ENCODE measurements at regions not wholly inside any gene's neighbourhood (a gene's known extent, or its start where the extent isn't known, plus 50 kb on each side); places are given as distances from the start of the nearest gene placed in this dataset.

DNA sequence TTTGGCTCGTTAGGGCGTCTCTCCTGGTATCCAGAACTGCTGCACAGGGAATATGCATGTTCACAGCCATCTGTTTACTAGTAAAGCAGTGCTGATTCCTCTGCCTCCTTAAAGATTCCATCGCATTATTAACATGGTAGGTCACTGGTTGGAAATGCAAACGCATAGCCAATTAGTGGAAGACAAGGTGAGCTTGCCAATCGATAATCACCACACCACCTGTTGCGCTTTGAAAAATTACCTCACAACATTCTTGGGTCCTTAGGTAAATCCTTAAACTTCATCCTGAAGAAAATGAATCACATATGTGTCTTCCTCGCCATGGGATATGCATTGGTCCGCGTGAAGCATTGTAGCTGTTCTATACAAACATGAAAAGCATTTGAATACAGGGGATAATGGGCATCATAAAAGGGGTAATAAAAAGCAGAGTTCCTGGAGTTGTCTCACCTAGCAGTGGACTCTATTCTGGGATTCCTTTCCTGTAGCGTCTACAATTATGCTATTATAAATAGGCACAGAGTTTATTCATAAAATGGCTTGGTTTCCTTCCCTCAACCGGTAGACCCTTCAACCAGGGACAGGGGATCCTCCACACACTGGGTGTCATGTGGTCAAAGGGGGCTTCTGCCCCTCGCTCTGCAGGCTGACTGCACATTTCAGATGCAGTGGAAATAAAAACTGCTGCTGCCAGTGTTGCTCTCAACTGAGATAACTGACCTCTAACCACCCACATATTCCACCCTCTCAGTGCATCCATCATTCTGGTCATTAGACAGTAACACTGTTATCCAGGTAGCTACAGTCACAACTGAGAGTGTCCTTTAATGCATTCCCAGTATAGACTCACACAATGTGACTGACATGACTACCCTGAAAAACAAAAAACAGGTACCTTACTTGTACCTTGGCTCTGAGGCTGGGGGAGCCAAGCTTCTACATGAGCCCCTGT lies 389.2 kb upstream of the NFE2L3 start:
- Histone ChIP-seq H3K27me3 (ENCODE audit: insufficient read depth, low read depth, low read length) (no peaks in the 10 kb centered on the region), H3F3A (ENCODE audit: insufficient read depth, low read length, poor library complexity, severe bottlenecking) (no peaks in the 10 kb centered on the region), H3K4me2 (ENCODE audit: low read length) (no peak overlapping the region), H3K9me2 (ENCODE audit: insufficient read depth, low read length) (no peaks in the 10 kb centered on the region), H3K36me3 (ENCODE audit: insufficient read depth, low read length) (no peaks in the 10 kb centered on the region), H2AFZ (ENCODE audit: low read depth, low read length) (no peak overlapping the region), H3K9me3 (ENCODE audit: low read length) (no peaks in the 10 kb centered on the region), H3K4me3 (ENCODE audit: low read length) (no peak overlapping the region), H4K20me1 (ENCODE audit: insufficient read depth) (no peaks in the 10 kb centered on the region), H3K79me2 (replicated peaks; ENCODE audit: insufficient read depth, low read length) (no peaks in the 10 kb centered on the region), H3K27ac (ENCODE audit: low read length) (no peak overlapping the region), H3K9ac (ENCODE audit: low read length) (no peak overlapping the region)
- no peak for TF ChIP-seq RAD21 (conservative IDR thresholded peaks at IDR 0.05)
- no peak for TF ChIP-seq MXI1 (conservative IDR thresholded peaks at IDR 0.05; ENCODE audit: poor library complexity, severe bottlenecking)
- TF ChIP-seq EP300 (conservative IDR thresholded peaks at IDR 0.05; ENCODE audit: poor library complexity, severe bottlenecking) = no peak
- no peak for TF ChIP-seq SMC3 (conservative IDR thresholded peaks at IDR 0.05; ENCODE audit: poor library complexity)
- TF ChIP-seq EZH2 (IDR thresholded peaks at IDR 0.05; ENCODE audit: borderline replicate concordance, insufficient read depth, low read length, poor library complexity, severe bottlenecking) = no peak

DNA sequence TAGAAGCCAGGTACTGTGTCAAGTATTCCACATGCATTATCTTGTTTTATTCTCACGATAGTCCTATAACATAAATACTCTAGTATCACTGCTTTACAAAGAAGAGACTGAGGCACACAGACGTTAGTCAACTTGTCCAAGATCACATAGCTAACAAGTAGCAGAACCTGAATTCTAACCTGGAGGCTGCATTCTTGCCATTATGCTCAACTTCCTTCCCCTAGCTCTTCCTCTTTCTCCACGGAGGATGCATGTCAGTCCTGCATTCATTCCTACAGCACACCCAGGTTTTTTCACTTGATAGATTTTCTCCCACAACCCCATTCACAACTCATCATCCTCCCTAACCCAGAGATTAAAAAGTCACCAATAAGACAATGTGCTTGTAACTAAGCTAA lies 388.5 kb upstream of the NFE2L3 start:
- no peaks in the 10 kb centered on the region for H3K27me3 ChIP-seq (ENCODE audit: insufficient read depth, low read depth, low read length)
- H3K27ac ChIP-seq (ENCODE audit: low read length) = no peak overlapping the region
- H3K9me2 ChIP-seq (ENCODE audit: insufficient read depth, low read length) = no peaks in the 10 kb centered on the region
- H3K79me2 ChIP-seq (replicated peaks; ENCODE audit: insufficient read depth, low read length) = no peaks in the 10 kb centered on the region
- H3K4me3 ChIP-seq (ENCODE audit: low read length) = no peak overlapping the region
- H3K9me3 ChIP-seq (ENCODE audit: low read length) = no peaks in the 10 kb centered on the region
- H3K36me3 ChIP-seq (ENCODE audit: insufficient read depth, low read length) = no peaks in the 10 kb centered on the region
- no peaks in the 10 kb centered on the region for H4K20me1 ChIP-seq (ENCODE audit: insufficient read depth)
- no peaks in the 10 kb centered on the region for H3F3A ChIP-seq (ENCODE audit: insufficient read depth, low read length, poor library complexity, severe bottlenecking)
- TF ChIP-seq, protein P1, sequence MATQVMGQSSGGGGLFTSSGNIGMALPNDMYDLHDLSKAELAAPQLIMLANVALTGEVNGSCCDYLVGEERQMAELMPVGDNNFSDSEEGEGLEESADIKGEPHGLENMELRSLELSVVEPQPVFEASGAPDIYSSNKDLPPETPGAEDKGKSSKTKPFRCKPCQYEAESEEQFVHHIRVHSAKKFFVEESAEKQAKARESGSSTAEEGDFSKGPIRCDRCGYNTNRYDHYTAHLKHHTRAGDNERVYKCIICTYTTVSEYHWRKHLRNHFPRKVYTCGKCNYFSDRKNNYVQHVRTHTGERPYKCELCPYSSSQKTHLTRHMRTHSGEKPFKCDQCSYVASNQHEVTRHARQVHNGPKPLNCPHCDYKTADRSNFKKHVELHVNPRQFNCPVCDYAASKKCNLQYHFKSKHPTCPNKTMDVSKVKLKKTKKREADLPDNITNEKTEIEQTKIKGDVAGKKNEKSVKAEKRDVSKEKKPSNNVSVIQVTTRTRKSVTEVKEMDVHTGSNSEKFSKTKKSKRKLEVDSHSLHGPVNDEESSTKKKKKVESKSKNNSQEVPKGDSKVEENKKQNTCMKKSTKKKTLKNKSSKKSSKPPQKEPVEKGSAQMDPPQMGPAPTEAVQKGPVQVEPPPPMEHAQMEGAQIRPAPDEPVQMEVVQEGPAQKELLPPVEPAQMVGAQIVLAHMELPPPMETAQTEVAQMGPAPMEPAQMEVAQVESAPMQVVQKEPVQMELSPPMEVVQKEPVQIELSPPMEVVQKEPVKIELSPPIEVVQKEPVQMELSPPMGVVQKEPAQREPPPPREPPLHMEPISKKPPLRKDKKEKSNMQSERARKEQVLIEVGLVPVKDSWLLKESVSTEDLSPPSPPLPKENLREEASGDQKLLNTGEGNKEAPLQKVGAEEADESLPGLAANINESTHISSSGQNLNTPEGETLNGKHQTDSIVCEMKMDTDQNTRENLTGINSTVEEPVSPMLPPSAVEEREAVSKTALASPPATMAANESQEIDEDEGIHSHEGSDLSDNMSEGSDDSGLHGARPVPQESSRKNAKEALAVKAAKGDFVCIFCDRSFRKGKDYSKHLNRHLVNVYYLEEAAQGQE (IDR thresholded peaks at IDR 0.05; ENCODE audit: borderline replicate concordance) = no peak
- TF ChIP-seq EZH2 (IDR thresholded peaks at IDR 0.05; ENCODE audit: borderline replicate concordance, insufficient read depth, low read length, poor library complexity, severe bottlenecking) (no peak), MXI1 (conservative IDR thresholded peaks at IDR 0.05; ENCODE audit: poor library complexity, severe bottlenecking) (no peak), TAF1 (IDR thresholded peaks at IDR 0.05; ENCODE audit: low read depth) (no peak), POLR2AphosphoS5 (IDR thresholded peaks at IDR 0.05) (no peak), SMC3 (conservative IDR thresholded peaks at IDR 0.05; ENCODE audit: poor library complexity) (no peak), EP300 (conservative IDR thresholded peaks at IDR 0.05; ENCODE audit: poor library complexity, severe bottlenecking) (no peak), RAD21 (conservative IDR thresholded peaks at IDR 0.05) (no peak)
- TF ChIP-seq, protein P2, sequence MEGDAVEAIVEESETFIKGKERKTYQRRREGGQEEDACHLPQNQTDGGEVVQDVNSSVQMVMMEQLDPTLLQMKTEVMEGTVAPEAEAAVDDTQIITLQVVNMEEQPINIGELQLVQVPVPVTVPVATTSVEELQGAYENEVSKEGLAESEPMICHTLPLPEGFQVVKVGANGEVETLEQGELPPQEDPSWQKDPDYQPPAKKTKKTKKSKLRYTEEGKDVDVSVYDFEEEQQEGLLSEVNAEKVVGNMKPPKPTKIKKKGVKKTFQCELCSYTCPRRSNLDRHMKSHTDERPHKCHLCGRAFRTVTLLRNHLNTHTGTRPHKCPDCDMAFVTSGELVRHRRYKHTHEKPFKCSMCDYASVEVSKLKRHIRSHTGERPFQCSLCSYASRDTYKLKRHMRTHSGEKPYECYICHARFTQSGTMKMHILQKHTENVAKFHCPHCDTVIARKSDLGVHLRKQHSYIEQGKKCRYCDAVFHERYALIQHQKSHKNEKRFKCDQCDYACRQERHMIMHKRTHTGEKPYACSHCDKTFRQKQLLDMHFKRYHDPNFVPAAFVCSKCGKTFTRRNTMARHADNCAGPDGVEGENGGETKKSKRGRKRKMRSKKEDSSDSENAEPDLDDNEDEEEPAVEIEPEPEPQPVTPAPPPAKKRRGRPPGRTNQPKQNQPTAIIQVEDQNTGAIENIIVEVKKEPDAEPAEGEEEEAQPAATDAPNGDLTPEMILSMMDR (IDR thresholded peaks at IDR 0.05; ENCODE audit: poor library complexity, severe bottlenecking) = no peak
- no peak overlapping the region for H2AFZ ChIP-seq (ENCODE audit: low read depth, low read length)
- H3K4me2 ChIP-seq (ENCODE audit: low read length) = no peak overlapping the region
- H3K9ac ChIP-seq (ENCODE audit: low read length) = no peak overlapping the region

Measured in neural cell (in vitro differentiated cells).